GM12865 (cell line): ENCODE measurements at regions not wholly inside any gene's neighbourhood (a gene's known extent, or its start where the extent isn't known, plus 50 kb on each side); places are given as distances from the start of the nearest gene placed in this dataset.

Experiments used
- DNase-seq: peaks from one replicate; pipeline ENCODE4 v3.0.0; 2010; ENCODE audit warnings: low read depth
- H3K4me3 ChIP-seq: 2 replicates; pipeline ENCODE4 v1.5.1; 2011; ENCODE audit warnings: mild to moderate bottlenecking, low read depth, low read length, control low read depth
- CTCF ChIP-seq: IDR thresholded peaks from 2 replicates; pipeline ENCODE4 v1.5.1; 2011; ENCODE audit warnings: low read length, control low read depth, low read depth, inconsistent platforms; ENCODE audit not compliant: insufficient read depth; ENCODE audit errors: missing control alignments

GRCh38 chr11:79922641-79923040 lies 481.8 kb upstream of the TENM4 start:
- TF ChIP-seq CTCF: no peak
- H3K4me3 ChIP-seq: no peak overlapping the region
- no peak for DNase-seq

- no peak for DNase-seq
- TF ChIP-seq CTCF: no peak
- H3K4me3 ChIP-seq: no peak overlapping the region
Measured at GRCh38 chr11:79920480-79920879, 479.6 kb upstream of the TENM4 start.

GRCh38 chr11:79919350-79919749 lies 478.5 kb upstream of the TENM4 start:
- DNase-seq: no peak
- H3K4me3 ChIP-seq: no peak overlapping the region
- no peak for TF ChIP-seq CTCF

- no peak for DNase-seq
- H3K4me3 ChIP-seq: no peak overlapping the region
Measured at GRCh38 chr11:79918846-79919245, 478.0 kb upstream of the TENM4 start.

GRCh38 chr11:79906164-79906563 lies 465.3 kb upstream of the TENM4 start:
- no peak for TF ChIP-seq CTCF
- no peak overlapping the region for H3K4me3 ChIP-seq
- DNase-seq: no peak

More at GRCh38 chr11:79918846-79919245, 478.0 kb upstream of the TENM4 start:
- TF ChIP-seq CTCF: no peak

GRCh38 chr11:79902493-79902892 lies 461.7 kb upstream of the TENM4 start:
- H3K4me3 ChIP-seq: no peak overlapping the region
- no peak for TF ChIP-seq CTCF
- DNase-seq: no peak

- no peak overlapping the region for H3K4me3 ChIP-seq
- DNase-seq: no peak
- no peak for TF ChIP-seq CTCF
Measured at GRCh38 chr11:79897896-79898295, 457.1 kb upstream of the TENM4 start.
